OCI-LY7 (cell line): ENCODE measurements at regions not wholly inside any gene's neighbourhood (a gene's known extent, or its start where the extent isn't known, plus 50 kb on each side); places are given as distances from the start of the nearest gene placed in this dataset.

ENCODE experiments used
- BruUV-seq: library from RNA; stranded (reverse); fragments of 400-500 nt; replicated peaks from 2 replicates; lab custom pipeline; 2021; lab: Mats Ljungman, UMichigan
- CTCF ChIA-PET: fragments of 300-600 bp; sonication (Branson Sonifier 250); formaldehyde crosslinking; loops from one replicate; lab custom pipeline; 2022; ENCODE audit warnings: antibody characterized with exemption; ENCODE audit not compliant: unreplicated experiment; lab: Charles Lee
- POLR2A ChIA-PET: fragments of 300-600 bp; sonication (Branson Sonifier 250); formaldehyde crosslinking; loops from one replicate; lab custom pipeline; 2022; ENCODE audit warnings: antibody characterized with exemption; lab: Charles Lee
- DNase-seq: peaks from one replicate; pipeline ENCODE4 v3.0.0-alpha.2; 2015; ENCODE audit warnings: low spot score
- H2AFZ ChIP-seq: fragments of 200-600 bp; sonication (generic), shearing (Covaris generic); 2 replicates; pipeline ENCODE4 v1.6.1; 2014; ENCODE audit warnings: mild to moderate bottlenecking, antibody characterized with exemption, low read length, moderate library complexity
- H3K27ac ChIP-seq: fragments of 200-600 bp; sonication (generic); 2 replicates; pipeline ENCODE4 v1.5.1; 2014; ENCODE audit warnings: mixed run types, low read depth, mild to moderate bottlenecking, moderate library complexity, low read length, inconsistent platforms; ENCODE audit not compliant: poor library complexity, severe bottlenecking
- H3K36me3 ChIP-seq: fragments of 200-600 bp; sonication (generic); 2 replicates; pipeline ENCODE4 v1.6.1; 2014; ENCODE audit warnings: mild to moderate bottlenecking, antibody characterized with exemption, low read length, moderate library complexity, mixed read lengths; ENCODE audit not compliant: insufficient read depth
- H3K4me1 ChIP-seq: fragments of 200-600 bp; sonication (generic); 2 replicates; pipeline ENCODE4 v1.5.1; 2014; ENCODE audit warnings: mild to moderate bottlenecking, low read length; ENCODE audit not compliant: insufficient read depth, poor library complexity, severe bottlenecking
- H3K4me2 ChIP-seq: fragments of 200-600 bp; sonication (generic); 2 replicates; pipeline ENCODE4 v1.6.1; 2014; ENCODE audit warnings: mild to moderate bottlenecking, low read length
- H3K4me3 ChIP-seq: fragments of 200-600 bp; sonication (generic); 2 replicates; pipeline ENCODE4 v1.5.1; 2014; ENCODE audit warnings: mild to moderate bottlenecking, low read depth, low read length; ENCODE audit not compliant: poor library complexity, severe bottlenecking
- H3K79me2 ChIP-seq: fragments of 200-600 bp; sonication (generic); 2 replicates; pipeline ENCODE4 v1.6.1; 2016; ENCODE audit warnings: low read depth, mild to moderate bottlenecking, low read length, moderate library complexity, mixed read lengths; ENCODE audit not compliant: insufficient read depth
- H3K9me2 ChIP-seq: fragments of 200-600 bp; sonication (generic); 2 replicates; pipeline ENCODE4 v1.6.1; 2016; ENCODE audit warnings: mild to moderate bottlenecking, low read length, mixed read lengths; ENCODE audit not compliant: insufficient read depth
- H3K9me3 ChIP-seq: fragments of 200-600 bp; sonication (generic); 2 replicates; pipeline ENCODE4 v1.6.1; 2014; ENCODE audit warnings: mild to moderate bottlenecking, mixed run types, low read length, mixed read lengths
- H4K20me1 ChIP-seq: fragments of 200-600 bp; sonication (generic); 2 replicates; pipeline ENCODE4 v1.6.1; 2014; ENCODE audit warnings: mild to moderate bottlenecking, antibody characterized with exemption, low read length, moderate library complexity, mixed read lengths; ENCODE audit not compliant: insufficient read depth
- CTCF ChIP-seq: fragments of 200-600 bp; sonication (generic); conservative IDR thresholded peaks from 2 replicates; pipeline ENCODE4 v1.5.1; 2014; ENCODE audit warnings: mild to moderate bottlenecking, antibody characterized with exemption, low read length, moderate library complexity, mixed read lengths
- EZH2phosphoT487 ChIP-seq: fragments of 200-600 bp; sonication (generic); IDR thresholded peaks from 2 replicates; pipeline ENCODE4 v1.6.1; 2018; ENCODE audit warnings: low read depth, borderline replicate concordance, mild to moderate bottlenecking, mixed run types, antibody characterized with exemption, low read length, moderate library complexity, mixed read lengths
- intact Hi-C: fragments of 100-400 bp; cut with micrococcal nuclease; formaldehyde crosslinking; loops from one replicate; pipeline ENCODE4 v1.10.0; 2022; ENCODE audit not compliant: unreplicated experiment

- ChIA-PET POLR2A (no interaction called here), CTCF (no interaction called here)
- Histone ChIP-seq H3K79me2 (no peaks in the 10 kb centered on the region), H3K9me2 (no peaks in the 10 kb centered on the region), H3K27ac (no peak overlapping the region), H2AFZ (no peak overlapping the region), H3K4me1 (peaks cover 10% of the 10 kb centered on the region), H3K36me3 (no peaks in the 10 kb centered on the region), H3K4me3 (no peak overlapping the region), H3K9me3 (peaks cover 28% of the 10 kb centered on the region), H4K20me1 (no peaks in the 10 kb centered on the region), H3K4me2 (no peak overlapping the region)
- intact Hi-C loops: no loop called here
- no TSS peak for BruUV-seq
- no peak for DNase-seq
- TF ChIP-seq EZH2phosphoT487: no peak
- no peak for TF ChIP-seq CTCF
Measured at GRCh38 chr14:105776924-105777323, 250.5 kb downstream of the TMEM121 start.

GRCh38 chr14:105783707-105784106 is 257.3 kb downstream of the TMEM121 start:
- H3K27ac ChIP-seq: no peak overlapping the region
- no peaks in the 10 kb centered on the region for H4K20me1 ChIP-seq
- no peak overlapping the region for H3K4me2 ChIP-seq
- CTCF ChIA-PET: interaction anchor here (0.8 kb wide), 1 partner anchor 73 kb away, joined by 6 read pairs; no protein-coding TSS in a partner anchor
- TF ChIP-seq CTCF: no peak
- TF ChIP-seq EZH2phosphoT487: no peak
- POLR2A ChIA-PET: no interaction called here
- no peaks in the 10 kb centered on the region for H3K36me3 ChIP-seq
- H3K9me2 ChIP-seq: no peaks in the 10 kb centered on the region
- H2AFZ ChIP-seq: no peak overlapping the region
- no peak for DNase-seq
- intact Hi-C loops: no loop called here
- H3K9me3 ChIP-seq: peaks cover 28% of the 10 kb centered on the region
- BruUV-seq: no TSS peak
- no peak overlapping the region for H3K4me3 ChIP-seq
- no peaks in the 10 kb centered on the region for H3K4me1 ChIP-seq
- H3K79me2 ChIP-seq: no peaks in the 10 kb centered on the region

GRCh38 chr14:105793836-105794235 is 267.5 kb downstream of the TMEM121 start:
- TF ChIP-seq EZH2phosphoT487 (no peak), CTCF (no peak)
- BruUV-seq: no TSS peak
- CTCF ChIA-PET: interaction anchor here (0.5 kb wide), 1 partner anchor 111 kb away, joined by 5 read pairs; no protein-coding TSS in a partner anchor

More at GRCh38 chr14:105793836-105794235, 267.5 kb downstream of the TMEM121 start:
- H4K20me1 ChIP-seq: no peaks in the 10 kb centered on the region
- peaks cover 6% of the 10 kb centered on the region for H3K4me1 ChIP-seq
- H2AFZ ChIP-seq: no peak overlapping the region
- POLR2A ChIA-PET: interaction anchor here (1.4 kb wide), 1 partner anchor 9 kb away, joined by 3 read pairs; no protein-coding TSS in a partner anchor
- no peak overlapping the region for H3K27ac ChIP-seq
- no peaks in the 10 kb centered on the region for H3K36me3 ChIP-seq
- no peak overlapping the region for H3K4me2 ChIP-seq
- no peaks in the 10 kb centered on the region for H3K9me2 ChIP-seq
- peaks cover 6% of the 10 kb centered on the region; the same call in 1 of the 2 replicates for H3K9me3 ChIP-seq
- no peaks in the 10 kb centered on the region for H3K79me2 ChIP-seq
- no peak overlapping the region for H3K4me3 ChIP-seq
- no peak for DNase-seq
- intact Hi-C loops: no loop called here
